ENCODE measurements at regions not wholly inside any gene's neighbourhood (a gene's known extent, or its start where the extent isn't known, plus 50 kb on each side); places are given as distances from the start of the nearest gene placed in this dataset.

DNA sequence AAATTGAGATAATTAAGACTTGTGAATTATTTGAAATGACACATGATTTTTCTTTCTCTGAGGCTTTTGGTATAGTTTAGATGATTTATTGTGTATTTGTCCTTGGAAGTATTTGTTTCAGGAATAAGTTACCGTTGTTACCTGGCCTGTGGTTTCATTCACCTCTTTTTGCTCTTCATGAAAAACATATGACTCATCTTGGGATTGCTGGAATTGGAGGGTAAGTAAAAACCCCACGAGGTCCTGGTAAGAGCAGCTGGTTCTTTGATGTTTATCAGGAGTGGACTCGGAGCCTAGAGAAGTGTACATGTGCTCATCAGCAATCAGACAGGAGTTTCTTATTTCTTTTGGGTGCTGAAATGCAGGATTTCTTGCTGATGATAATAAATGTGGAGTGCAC, 275.3 kb downstream of the PSAT1 start:
- no peak overlapping the region for H3K27ac ChIP-seq
- TF ChIP-seq, protein P1, sequence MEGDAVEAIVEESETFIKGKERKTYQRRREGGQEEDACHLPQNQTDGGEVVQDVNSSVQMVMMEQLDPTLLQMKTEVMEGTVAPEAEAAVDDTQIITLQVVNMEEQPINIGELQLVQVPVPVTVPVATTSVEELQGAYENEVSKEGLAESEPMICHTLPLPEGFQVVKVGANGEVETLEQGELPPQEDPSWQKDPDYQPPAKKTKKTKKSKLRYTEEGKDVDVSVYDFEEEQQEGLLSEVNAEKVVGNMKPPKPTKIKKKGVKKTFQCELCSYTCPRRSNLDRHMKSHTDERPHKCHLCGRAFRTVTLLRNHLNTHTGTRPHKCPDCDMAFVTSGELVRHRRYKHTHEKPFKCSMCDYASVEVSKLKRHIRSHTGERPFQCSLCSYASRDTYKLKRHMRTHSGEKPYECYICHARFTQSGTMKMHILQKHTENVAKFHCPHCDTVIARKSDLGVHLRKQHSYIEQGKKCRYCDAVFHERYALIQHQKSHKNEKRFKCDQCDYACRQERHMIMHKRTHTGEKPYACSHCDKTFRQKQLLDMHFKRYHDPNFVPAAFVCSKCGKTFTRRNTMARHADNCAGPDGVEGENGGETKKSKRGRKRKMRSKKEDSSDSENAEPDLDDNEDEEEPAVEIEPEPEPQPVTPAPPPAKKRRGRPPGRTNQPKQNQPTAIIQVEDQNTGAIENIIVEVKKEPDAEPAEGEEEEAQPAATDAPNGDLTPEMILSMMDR (conservative IDR thresholded peaks at IDR 0.05) = no peak
- no peak for TF ChIP-seq ZFX (IDR thresholded peaks at IDR 0.05)

DNA sequence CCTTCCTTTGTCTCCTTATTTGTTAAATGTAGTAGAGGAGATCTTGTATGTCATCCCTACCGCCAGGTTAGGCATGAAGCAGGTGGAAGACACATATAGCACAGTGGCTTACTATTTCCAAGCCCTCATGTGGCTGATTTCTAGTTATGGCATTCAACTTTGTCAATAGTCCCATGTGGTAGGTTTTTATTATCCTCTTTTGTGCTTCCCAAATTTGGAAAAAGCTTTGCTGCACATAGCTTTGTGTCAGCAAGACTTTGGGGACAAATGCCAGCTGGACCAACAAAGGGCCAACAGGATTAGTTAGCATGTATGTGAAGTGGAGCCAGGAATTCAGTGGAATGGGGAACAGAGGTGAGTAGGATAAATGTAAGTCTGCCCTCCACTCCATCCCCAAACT, 276.3 kb downstream of the PSAT1 start:
- TF ChIP-seq, protein P1 (conservative IDR thresholded peaks at IDR 0.05) = no peak
- no peak for TF ChIP-seq ZFX (IDR thresholded peaks at IDR 0.05)
- H3K27ac ChIP-seq = no peak overlapping the region

DNA sequence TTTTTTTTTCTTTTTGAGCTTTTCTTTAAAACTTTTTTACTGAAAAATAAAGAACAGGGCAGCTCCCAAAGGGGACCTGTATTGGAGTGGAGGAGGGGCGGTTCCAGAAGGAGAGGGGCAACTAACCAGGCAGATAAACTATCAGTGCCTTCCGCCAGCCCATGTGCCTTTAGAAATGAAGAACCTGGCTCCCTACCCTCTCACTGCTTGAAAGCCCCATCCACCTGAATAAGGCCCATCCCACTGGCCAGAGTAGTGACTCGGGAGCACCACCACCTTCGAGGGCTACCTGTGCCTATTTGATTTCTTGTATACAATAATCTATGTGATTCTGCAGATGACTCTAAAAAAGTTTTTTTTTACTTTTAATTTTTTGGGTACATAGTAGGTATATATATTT, 276.7 kb downstream of the PSAT1 start:
- no peak overlapping the region for H3K27ac ChIP-seq
- TF ChIP-seq, protein P1 (conservative IDR thresholded peaks at IDR 0.05) = no peak
- no peak for TF ChIP-seq ZFX (IDR thresholded peaks at IDR 0.05)

DNA sequence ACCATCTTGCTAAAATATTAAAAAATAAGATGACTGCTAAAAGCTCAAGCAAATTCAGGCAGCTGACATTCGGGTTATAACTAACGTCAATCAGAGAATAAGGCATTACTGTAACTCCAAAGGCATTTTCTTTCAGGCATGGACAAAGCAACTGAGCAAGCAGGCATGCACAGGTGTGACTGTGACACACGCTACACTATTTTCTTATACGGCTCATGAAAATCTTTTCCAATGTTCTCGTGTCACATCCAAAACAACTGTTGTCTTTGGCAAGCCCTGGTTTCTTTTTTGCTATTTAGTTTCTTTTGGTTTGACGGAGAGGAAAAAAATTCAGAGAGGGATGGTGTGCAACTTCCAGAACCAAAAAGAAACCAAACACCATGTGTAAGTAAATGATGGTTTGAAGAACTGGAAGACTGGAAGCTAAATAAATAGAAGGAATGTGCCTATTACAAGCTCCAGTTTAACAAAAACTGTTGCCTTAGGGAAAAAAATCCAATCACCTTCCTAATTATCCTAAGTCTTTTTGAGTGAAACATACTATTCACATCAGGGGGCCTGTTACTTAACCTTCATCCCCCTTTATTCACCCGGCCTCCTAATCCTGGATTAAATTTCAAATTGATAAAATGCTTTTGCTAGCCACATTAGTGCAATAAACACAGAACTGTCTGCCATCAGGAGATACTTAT, 277.6 kb downstream of the PSAT1 start:
- no peak for TF ChIP-seq ZFX (IDR thresholded peaks at IDR 0.05)
- TF ChIP-seq, protein P1 (conservative IDR thresholded peaks at IDR 0.05) = no peak
- H3K27ac ChIP-seq = no peak overlapping the region

DNA sequence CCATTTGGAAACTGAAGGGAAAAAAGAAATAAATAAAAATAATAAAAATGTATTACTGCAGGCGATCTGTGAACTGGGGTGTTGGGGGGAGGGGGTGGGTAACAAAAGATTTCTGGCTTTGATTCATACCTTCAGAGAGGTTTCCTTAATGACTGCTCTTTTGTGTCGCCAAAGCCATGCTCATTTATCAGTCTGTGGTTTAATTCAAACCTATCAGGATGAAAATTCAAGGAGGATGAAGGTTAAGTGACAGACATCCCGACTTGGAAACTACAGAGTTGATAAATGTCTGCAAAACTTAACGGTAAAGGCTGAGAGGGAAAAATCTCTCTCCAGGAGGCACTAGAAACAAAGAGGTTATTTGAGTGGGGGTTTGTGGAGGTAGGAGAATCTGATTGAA, 278.2 kb downstream of the PSAT1 start:
- no peak overlapping the region for H3K27ac ChIP-seq
- TF ChIP-seq ZFX (IDR thresholded peaks at IDR 0.05) = no peak
- TF ChIP-seq, protein P1 (conservative IDR thresholded peaks at IDR 0.05) = no peak

DNA sequence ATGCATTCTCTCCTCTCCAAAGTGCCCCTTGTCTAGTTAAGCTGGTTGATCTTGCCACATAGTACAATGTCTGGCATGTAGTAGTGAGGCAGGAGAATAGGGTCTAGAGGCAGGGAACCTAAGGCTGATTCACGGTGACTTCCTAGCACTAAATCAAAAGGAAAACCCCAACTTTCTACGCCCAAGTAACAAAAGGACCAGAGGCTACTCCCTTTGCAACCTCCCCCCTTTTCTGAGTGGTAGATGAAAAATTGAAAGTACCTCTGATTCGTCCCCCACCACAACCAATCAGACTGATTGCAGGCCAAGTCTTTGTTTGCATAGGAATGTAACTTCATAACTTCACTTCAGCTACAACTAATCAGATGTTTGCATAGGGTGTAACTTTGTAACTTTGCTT, 278.8 kb downstream of the PSAT1 start:
- TF ChIP-seq, protein P1 (conservative IDR thresholded peaks at IDR 0.05) = no peak
- no peak for TF ChIP-seq ZFX (IDR thresholded peaks at IDR 0.05)
- no peak overlapping the region for H3K27ac ChIP-seq

DNA sequence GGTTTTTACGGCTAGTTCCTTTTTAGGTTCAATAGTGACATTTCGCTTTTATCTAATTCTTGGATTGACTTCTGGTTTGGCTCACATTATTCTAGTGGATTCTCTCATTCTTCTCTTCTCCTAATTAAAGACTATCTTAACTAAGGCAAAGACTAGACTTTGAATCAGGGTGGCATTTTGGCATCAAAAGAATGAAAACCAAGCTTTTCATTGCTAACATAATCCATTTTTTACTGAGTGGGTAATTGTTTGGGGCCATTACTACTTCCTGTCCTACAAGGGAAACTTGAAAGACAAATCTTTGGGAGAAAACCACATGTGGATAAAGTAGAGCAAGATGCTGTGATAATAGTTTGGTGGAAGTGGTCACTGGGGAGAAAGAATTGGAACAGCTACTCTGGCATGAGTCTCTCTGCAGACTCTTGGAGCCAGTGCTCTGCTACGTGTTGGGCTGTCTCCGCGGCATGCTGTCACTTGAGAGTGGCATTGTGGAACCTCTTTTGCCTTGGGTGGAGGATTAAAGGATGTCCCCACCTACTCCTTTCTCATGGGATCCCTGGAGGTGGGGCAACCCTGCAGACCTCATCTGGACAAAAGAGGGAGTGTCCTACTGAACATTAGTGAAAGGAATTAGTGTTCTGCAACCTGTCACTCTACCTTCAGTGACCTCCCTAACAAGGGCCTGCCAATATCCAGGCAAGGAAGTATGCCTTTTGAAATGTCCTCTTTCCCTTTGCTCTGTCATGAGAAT, 280.4 kb downstream of the PSAT1 start:
- H3K27ac ChIP-seq = no peak overlapping the region
- TF ChIP-seq, protein P1 (conservative IDR thresholded peaks at IDR 0.05) = no peak
- TF ChIP-seq ZFX (IDR thresholded peaks at IDR 0.05) = no peak
